ENCODE measurements at regions not wholly inside any gene's neighbourhood (a gene's known extent, or its start where the extent isn't known, plus 50 kb on each side); places are given as distances from the start of the nearest gene placed in this dataset.

- TF ChIP-seq PKNOX1 (IDR thresholded peaks at IDR 0.05) (no peak), FOXK2 (IDR thresholded peaks at IDR 0.05) (no peak)
Measured at GRCh38 chr9:530681-531080, 310.8 kb upstream of the DMRT1 start.

Data from HEK293T (cell line).